ENCODE measurements at regions not wholly inside any gene's neighbourhood (a gene's known extent, or its start where the extent isn't known, plus 50 kb on each side); places are given as distances from the start of the nearest gene placed in this dataset.

DNA sequence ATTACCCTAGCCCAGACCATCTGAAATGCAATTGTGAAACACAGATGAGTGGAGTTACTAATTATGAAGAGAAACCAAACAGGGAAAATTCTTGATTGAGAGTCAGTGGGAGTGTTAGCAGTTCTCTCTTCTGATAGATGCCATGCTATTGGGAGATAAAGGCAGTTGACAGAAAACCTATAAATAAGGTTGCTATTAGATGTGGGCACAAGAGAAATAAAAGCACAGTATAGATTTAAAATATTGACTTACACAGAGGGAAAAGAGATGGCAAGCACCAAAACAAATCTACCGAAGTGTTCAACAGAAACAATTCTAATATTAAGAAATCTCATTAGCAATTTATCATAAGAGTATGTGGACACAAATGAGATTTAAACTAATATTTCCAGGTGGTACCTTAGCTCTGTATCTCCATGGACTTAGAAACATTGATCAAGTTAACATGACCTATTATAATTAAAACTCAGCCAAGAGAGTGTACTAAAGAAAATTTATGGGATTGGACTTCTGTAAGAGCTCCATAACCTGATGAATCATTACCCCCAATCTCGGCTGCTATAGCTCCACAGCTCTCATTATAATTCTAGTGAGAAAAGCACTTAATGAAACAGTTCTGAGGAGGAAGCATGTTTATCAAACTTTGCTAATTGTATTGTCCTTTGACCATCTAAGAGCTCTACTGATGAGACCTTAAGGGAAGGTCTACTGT, 665.0 kb upstream of the RIOK2 start:
- intact Hi-C loops (cut with DNase I, micrococcal nuclease), result no loop called here
- H3K4me1 Mint-ChIP-seq (ENCODE audit: low read depth), result no peaks in the 10 kb centered on the region

DNA sequence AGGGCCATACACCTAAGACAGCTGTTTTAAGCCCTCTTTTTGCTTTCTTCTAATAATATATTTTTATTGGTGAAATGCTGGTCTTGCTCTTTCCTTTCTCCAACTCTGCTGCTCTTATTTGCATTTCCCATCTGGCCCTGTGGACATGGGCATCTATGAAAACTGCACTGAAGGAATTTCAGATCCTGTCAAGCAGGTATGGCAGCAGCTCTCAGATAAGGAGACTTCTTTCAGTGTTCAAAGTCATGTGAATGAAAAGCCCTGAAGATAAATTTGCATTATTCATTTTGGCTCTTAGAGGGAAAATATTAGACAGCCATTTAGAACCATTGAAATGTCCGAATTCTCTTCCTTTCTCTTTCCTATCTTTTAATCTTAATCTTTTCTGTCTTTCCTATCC, 668.0 kb upstream of the RIOK2 start:
- intact Hi-C loops (cut with DNase I, micrococcal nuclease), result no loop called here
- Mint-ChIP-seq H3K4me1 (ENCODE audit: low read depth) (no peaks in the 10 kb centered on the region), H3K36me3 (ENCODE audit: low read depth) (no peaks in the 10 kb centered on the region), H3K9me3 (peaks cover 7% of the 10 kb centered on the region), H3K4me3 (no peak overlapping the region), H3K27me3 (no peaks in the 10 kb centered on the region), H3K27ac (no peak overlapping the region)
- Histone ChIP-seq H3K4me1 (ENCODE audit: insufficient read depth, low read length) (no peaks in the 10 kb centered on the region), H3K9me3 (ENCODE audit: control insufficient read depth in 1 of 2, insufficient read depth in 1 of 2, low read length in 2 of 2) (peaks cover 0 to 5% of the 10 kb centered on the region in 2 experiments), H3K27me3 (ENCODE audit: control insufficient read depth in 1 of 2, insufficient read depth in 2 of 2, low read length in 2 of 2) (no peaks in the 10 kb centered on the region), H3K36me3 (ENCODE audit: insufficient read depth, low read length) (no peaks in the 10 kb centered on the region), H3K27ac (ENCODE audit: low read depth in 1 of 2, low read length in 2 of 2) (no peak overlapping the region), H3K4me3 (ENCODE audit: low read length) (no peak overlapping the region)
- TF ChIP-seq, protein P1, sequence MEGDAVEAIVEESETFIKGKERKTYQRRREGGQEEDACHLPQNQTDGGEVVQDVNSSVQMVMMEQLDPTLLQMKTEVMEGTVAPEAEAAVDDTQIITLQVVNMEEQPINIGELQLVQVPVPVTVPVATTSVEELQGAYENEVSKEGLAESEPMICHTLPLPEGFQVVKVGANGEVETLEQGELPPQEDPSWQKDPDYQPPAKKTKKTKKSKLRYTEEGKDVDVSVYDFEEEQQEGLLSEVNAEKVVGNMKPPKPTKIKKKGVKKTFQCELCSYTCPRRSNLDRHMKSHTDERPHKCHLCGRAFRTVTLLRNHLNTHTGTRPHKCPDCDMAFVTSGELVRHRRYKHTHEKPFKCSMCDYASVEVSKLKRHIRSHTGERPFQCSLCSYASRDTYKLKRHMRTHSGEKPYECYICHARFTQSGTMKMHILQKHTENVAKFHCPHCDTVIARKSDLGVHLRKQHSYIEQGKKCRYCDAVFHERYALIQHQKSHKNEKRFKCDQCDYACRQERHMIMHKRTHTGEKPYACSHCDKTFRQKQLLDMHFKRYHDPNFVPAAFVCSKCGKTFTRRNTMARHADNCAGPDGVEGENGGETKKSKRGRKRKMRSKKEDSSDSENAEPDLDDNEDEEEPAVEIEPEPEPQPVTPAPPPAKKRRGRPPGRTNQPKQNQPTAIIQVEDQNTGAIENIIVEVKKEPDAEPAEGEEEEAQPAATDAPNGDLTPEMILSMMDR (IDR thresholded peaks at IDR 0.05), result no peak
- no peak for ATAC-seq (ENCODE audit: poor library complexity)
- CTCF ChIA-PET, result no interaction called here
- POLR2A ChIA-PET, result no interaction called here
- no peak for DNase-seq

More for the DNA sequence above, 665.0 kb upstream of the RIOK2 start:
- Histone ChIP-seq H3K27ac (ENCODE audit: low read depth in 1 of 2, low read length in 2 of 2) (no peak overlapping the region), H3K27me3 (ENCODE audit: control insufficient read depth in 1 of 2, insufficient read depth in 2 of 2, low read length in 2 of 2) (no peaks in the 10 kb centered on the region), H3K4me3 (ENCODE audit: low read length) (no peak overlapping the region), H3K4me1 (ENCODE audit: insufficient read depth, low read length) (no peaks in the 10 kb centered on the region), H3K9me3 (ENCODE audit: control insufficient read depth in 1 of 2, insufficient read depth in 1 of 2, low read length in 2 of 2) (no peaks in the 10 kb centered on the region), H3K36me3 (ENCODE audit: insufficient read depth, low read length) (no peaks in the 10 kb centered on the region)
- ChIA-PET CTCF (no interaction called here), POLR2A (no interaction called here)
- TF ChIP-seq, protein P1 (IDR thresholded peaks at IDR 0.05), result no peak
- ATAC-seq (ENCODE audit: poor library complexity) (no peak), DNase-seq (no peak)
- Mint-ChIP-seq H3K36me3 (ENCODE audit: low read depth) (no peaks in the 10 kb centered on the region), H3K4me3 (no peak overlapping the region), H3K9me3 (no peaks in the 10 kb centered on the region), H3K27ac (no peak overlapping the region), H3K27me3 (no peaks in the 10 kb centered on the region)

DNA sequence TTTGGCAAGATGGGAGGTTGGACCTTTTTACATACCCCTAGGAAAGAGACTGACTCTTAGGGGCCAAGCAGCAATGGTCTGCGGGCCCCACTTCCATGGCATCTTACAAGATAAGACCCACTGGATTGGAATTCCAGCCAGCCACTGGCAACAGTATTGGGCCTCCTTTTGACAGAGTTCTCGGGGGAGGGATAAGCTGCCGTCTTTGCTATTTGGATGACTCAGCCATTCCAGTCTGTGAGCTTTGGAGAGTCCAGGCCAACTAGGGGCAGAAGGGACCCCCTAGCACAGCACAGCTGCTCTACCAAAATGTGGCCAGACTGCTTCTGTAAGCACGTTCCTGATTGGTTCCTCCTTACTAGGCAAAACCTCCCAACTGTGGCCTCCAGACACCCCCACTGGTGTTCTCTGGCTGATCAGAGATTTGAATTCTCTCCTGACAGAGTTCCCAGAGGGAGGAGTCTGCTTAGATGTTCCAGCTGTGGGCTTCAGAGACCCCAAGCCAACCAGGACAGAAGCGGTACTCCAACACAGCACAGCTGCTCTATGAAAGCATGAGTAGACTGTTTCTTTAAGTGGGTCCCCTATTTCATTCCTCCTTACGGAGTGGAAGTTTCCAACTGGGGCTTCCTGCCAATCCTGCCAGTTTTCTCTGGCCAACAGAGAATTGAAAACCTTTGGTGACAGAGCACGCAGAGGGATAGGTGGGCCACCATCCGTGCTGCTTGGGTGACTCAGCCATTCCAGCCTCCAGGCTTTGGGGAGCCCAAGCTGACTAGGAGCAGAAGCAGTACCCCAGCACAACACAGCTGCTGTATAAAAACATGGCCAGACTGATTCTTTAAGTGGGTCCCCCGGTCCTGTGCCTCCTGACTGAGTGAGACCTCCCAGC, 672.1 kb upstream of the RIOK2 start:
- Histone ChIP-seq H3K4me1 (ENCODE audit: insufficient read depth, low read length) (no peaks in the 10 kb centered on the region), H3K4me3 (ENCODE audit: low read length) (no peak overlapping the region), H3K27me3 (ENCODE audit: control insufficient read depth in 1 of 2, insufficient read depth in 2 of 2, low read length in 2 of 2) (no peaks in the 10 kb centered on the region), H3K27ac (ENCODE audit: low read depth in 1 of 2, low read length in 2 of 2) (no peak overlapping the region), H3K9me3 (ENCODE audit: control insufficient read depth in 1 of 2, insufficient read depth in 1 of 2, low read length in 2 of 2) (peaks cover 0 to 5% of the 10 kb centered on the region in 2 experiments), H3K36me3 (ENCODE audit: insufficient read depth, low read length) (no peaks in the 10 kb centered on the region)
- Mint-ChIP-seq H3K9me3 (peaks cover 19% of the 10 kb centered on the region), H3K27ac (no peak overlapping the region), H3K36me3 (ENCODE audit: low read depth) (no peaks in the 10 kb centered on the region), H3K4me1 (ENCODE audit: low read depth) (no peaks in the 10 kb centered on the region), H3K4me3 (no peak overlapping the region), H3K27me3 (no peaks in the 10 kb centered on the region)
- ATAC-seq (ENCODE audit: poor library complexity) (no peak), DNase-seq (no peak)
- intact Hi-C loops (cut with DNase I, micrococcal nuclease), result no loop called here
- ChIA-PET CTCF (no interaction called here), POLR2A (no interaction called here)
- TF ChIP-seq, protein P1 (IDR thresholded peaks at IDR 0.05), result no peak
